ENCODE measurements at regions not wholly inside any gene's neighbourhood (a gene's known extent, or its start where the extent isn't known, plus 50 kb on each side); places are given as distances from the start of the nearest gene placed in this dataset.
"Not testable (repeated sequence)": the region's sequence is repeated elsewhere in the genome, so short reads cannot be mapped to it uniquely, and the experiment has no call there.

DNA sequence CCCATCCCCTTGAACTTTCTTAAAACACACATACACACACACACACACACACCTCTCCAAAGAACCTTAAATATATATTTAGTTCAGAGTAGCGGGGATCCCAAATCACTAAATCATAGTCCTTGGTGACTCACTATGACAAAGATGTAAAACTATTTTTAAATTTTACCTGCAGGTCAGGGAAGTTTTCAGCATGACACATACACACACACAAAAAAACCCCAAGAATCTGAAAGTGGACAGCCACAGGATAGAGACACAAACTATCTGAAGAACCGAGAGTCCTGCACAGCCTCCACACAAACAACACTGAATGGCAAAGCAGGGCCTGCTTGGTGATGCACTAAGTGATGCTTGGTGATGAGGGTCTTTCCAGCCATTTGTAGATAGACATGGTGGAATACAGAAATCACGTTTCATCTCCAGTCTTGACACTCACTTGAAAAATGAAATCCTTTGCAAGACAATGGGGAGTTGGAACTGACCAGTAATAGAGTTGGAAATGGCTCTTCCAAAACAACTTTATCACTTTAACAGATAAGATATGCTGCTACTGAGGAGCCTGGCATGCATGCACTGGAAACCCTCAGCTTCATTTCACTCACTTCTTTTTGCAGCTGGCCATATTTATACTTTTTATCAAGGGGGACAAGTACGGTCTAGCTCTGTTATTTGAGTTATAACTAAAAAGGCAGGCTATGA, 307.3 kb downstream of the RAPGEF2 start:
- DNase-seq (ENCODE audit: low read depth in 4 of 4, low spot score in 3 of 4): no peak

GRCh38 chr4:159410891-159411290, 308.0 kb downstream of the RAPGEF2 start:
- DNase-seq (ENCODE audit: low read depth in 4 of 4, low spot score in 3 of 4): no peak

DNA sequence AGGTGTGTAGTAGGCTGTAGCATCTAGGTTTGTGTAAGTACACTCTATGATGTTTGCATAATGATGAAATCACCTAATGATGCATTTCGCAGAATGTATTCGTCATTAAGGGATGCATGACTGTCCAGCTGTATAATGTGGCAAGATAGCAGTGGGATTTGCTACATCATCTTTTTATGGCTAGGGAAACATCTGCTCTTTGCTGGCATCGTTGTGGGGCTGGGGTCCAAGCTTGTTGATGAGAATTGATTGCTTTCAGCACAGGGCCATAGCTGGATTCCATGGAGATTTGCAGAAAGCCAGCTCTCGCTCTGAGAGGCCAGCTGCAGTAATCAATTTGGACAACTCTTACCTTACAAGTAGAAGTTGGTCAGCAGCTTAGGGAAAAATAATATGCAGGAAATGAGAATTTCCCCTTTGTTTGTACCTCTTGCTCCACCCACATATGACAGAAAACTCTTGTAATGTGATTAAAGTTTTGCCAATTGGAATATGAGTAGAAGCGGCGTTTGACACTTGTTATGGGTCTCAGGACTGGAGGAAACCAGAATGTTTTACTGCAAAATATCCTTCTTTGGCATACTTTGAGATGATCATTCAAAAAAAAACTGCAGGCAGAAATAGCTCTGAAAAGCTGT, 310.5 kb downstream of the RAPGEF2 start:
- no peak for DNase-seq (ENCODE audit: low read depth in 4 of 4, low spot score in 3 of 4)

GRCh38 chr4:159414305-159414704, 311.4 kb downstream of the RAPGEF2 start:
- DNase-seq (ENCODE audit: low read depth in 4 of 4, low spot score in 3 of 4): no peak

GRCh38 chr4:159416073-159416472, 313.2 kb downstream of the RAPGEF2 start:
- DNase-seq (ENCODE audit: low read depth in 4 of 4, low spot score in 3 of 4): no peak

- no peak for DNase-seq (ENCODE audit: low read depth in 4 of 4, low spot score in 3 of 4)
Observed at GRCh38 chr4:159416996-159417395, 314.1 kb downstream of the RAPGEF2 start.

DNA sequence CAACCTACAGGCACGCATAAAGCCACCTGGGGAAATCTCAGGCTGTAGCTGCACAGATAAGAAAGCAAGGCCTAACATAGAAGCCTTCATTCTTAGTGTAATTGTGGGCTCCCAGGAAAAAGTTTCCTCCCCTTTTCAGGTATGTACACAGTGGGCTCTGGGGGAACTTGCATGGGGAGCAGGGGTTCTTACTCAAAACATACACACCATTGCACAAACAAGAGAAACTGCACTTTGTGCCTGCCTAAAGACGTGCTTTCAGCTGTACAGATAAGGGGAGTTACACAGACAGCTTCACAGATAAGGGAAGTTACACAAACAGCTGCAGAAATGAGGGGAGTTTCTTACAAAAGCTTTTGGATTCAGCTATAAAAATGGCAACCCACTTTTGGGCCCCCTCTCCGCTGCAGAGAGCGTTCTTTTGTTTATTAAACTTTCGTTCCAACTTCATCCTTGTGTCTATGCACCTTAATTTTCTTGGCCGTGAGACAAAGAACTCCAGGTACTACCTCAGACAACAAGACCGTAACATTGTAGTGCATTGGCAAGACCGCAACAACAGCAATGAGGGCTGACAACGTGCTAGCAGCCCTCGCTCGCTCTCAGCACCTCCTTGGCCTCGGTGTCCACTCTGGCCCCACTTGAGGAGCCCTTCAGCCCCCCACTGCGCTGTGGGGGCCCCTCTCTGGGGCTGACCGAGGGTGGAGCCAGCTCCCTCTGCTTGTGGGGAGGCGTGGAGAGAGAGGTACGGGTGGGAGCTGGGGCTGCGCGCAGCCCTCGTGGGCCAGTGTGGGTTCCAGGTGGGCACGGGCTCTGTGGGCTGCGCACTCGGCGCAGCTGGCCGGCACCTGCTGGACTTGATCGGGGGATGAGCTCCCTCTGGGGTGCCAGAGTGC, 317.5 kb downstream of the RAPGEF2 start:
- DNase-seq (ENCODE audit: low read depth in 4 of 4, low spot score in 3 of 4): no peak

- DNase-seq (ENCODE audit: low read depth in 4 of 4, low spot score in 3 of 4): not testable (repeated sequence)
Observed at GRCh38 chr4:159421058-159421419, 318.2 kb downstream of the RAPGEF2 start.

GRCh38 chr4:159422019-159422418, 319.1 kb downstream of the RAPGEF2 start:
- DNase-seq (ENCODE audit: low read depth in 4 of 4, low spot score in 3 of 4): no peak

DNA sequence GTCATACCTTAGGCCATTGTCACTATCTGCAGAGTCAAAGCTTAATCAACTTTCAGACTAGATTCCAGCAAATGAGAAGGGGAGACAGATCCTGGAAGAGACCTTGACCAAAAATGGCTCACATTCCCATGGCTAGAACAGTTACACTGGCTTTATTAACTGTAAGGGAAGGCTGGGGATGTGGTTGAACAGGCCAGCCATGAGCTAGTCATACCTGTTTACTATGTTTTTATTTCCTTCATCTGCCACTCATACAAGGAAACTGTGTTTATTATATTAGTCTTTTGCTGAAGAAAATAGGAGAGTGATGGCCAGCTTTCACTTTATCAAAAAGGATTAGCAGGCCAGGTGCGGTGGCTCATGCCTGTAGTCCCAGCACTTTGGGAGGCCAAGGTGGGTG, 319.7 kb downstream of the RAPGEF2 start:
- no peak for DNase-seq (ENCODE audit: low read depth in 4 of 4, low spot score in 3 of 4)

DNA sequence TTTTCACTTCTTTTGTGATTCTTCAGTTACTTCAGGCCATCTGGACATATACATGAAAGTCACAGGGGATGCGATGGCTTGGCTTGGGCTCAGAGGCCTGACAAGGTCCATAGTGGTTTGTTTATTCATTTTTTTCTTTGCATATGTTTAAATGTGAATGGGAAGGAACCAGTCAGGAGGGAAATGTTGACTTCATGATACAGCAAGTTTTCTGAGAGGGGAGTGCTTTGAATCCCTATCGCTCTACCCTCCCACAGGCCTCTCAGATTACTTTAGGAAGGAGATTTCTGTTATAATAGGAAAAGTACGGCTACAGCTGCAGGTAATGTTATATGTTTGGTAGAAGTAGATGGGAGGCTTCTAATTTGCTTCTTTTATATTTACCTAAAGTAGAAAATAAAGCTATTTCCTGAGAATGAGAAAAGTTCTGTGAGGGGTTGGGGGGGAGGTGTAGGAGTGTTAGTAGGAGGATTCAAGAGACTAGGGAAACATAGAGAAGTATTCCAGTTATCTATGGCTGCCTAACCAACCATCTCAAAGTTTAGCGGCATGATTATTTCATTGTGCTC, 322.9 kb downstream of the RAPGEF2 start:
- no peak for DNase-seq (ENCODE audit: low read depth in 4 of 4, low spot score in 3 of 4)

DNA sequence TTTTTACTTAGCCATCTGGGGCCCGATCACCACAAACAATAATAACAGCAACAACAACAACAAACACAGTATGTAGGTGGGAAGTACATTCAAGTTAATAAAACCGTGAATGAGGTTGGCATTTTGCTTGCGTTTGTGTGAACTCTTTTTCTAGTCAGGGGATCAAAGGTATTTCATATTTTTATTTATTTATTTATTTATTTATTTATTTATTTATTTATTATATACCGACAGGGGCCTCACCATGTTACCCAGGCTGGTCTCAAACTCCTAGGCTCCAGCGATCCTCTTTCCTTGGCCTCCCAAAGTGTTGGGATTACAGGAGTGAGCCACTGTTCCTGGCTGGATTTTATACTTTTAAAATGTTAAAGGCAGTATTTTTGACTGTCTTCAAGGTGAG, 325.4 kb downstream of the RAPGEF2 start:
- DNase-seq (ENCODE audit: low read depth in 4 of 4, low spot score in 3 of 4): no peak

- DNase-seq (ENCODE audit: low read depth in 4 of 4, low spot score in 3 of 4): no peak
Observed at GRCh38 chr4:159428975-159429692, 326.3 kb downstream of the RAPGEF2 start.

GRCh38 chr4:159429693-159430035, 326.8 kb downstream of the RAPGEF2 start:
- no peak for DNase-seq (ENCODE audit: low read depth in 4 of 4, low spot score in 3 of 4)

DNA sequence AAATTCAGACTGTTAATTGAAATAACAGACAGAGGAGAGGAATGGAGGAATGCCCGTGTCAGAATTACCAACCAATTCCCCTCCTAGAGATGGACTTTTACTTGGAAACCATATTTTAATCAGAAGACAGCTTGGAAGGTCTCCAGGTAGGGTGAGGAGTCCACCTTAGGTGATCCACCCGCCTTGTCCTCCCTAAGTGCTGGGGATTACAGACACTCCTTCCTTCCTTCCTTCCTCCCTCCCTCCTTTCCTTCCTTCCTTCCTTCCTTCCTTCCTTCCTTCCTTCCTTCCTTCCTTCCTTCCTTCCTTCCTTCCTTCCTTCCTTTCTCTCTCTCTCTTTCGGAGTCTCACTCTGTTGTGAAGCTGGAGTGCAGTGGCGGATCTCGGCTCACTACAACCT, 328.0 kb downstream of the RAPGEF2 start:
- no peak for DNase-seq (ENCODE audit: low read depth in 4 of 4, low spot score in 3 of 4)

DNA sequence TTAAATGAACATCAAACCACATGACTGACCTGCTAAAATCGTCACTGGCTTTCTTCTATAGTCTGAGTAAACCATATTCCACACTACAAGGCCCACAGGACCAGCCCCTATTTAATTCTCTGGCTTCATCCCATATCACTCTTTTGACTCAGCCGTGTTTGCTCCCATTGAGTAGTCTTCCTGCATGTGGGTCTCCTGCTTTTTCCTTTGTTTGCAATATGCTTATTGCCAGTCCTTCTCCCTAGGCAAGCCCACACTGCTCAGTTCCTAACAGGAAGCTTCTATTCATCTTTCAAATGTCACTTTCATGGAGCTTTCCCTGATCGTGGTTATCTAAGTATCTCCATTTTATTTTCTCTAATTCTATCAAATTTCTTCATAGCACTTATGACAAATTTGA, 329.6 kb downstream of the RAPGEF2 start:
- DNase-seq (ENCODE audit: low read depth in 4 of 4, low spot score in 3 of 4): no peak

GRCh38 chr4:159433337-159433736, 330.5 kb downstream of the RAPGEF2 start:
- no peak for DNase-seq (ENCODE audit: low read depth in 4 of 4, low spot score in 3 of 4)

- DNase-seq (ENCODE audit: low read depth in 4 of 4, low spot score in 3 of 4): no peak
Observed at GRCh38 chr4:159434114-159434870, 331.4 kb downstream of the RAPGEF2 start.

GRCh38 chr4:159434871-159435241, 332.0 kb downstream of the RAPGEF2 start:
- DNase-seq (ENCODE audit: low read depth in 4 of 4, low spot score in 3 of 4): no peak

DNA sequence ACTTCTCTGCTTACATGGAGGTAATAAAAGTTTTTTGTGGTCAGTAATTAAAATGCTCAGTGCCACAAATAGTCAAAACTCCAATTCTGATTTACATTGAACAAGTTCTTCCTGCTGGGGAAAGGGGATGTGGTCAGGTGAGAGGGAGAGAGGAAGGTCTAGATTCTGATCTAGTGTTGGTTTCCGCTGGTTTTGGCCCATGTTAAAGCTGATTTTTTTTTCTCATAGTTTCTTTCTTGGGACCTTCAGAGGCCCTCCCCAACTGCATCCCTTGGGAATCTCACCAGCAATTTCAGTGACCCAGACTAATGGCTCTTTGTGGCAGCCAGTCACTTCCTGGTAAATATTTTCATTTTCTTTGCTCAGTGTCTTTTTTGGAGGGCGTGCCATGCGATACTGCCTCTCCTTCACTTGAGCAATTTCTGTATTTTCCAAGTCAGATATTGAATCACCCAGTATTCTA, 332.7 kb downstream of the RAPGEF2 start:
- DNase-seq (ENCODE audit: low read depth in 4 of 4, low spot score in 3 of 4): no peak

All from left renal pelvis (tissue), 4 donors.